Neural progenitor cell (in vitro differentiated cells): ENCODE measurements at regions not wholly inside any gene's neighbourhood (a gene's known extent, or its start where the extent isn't known, plus 50 kb on each side); places are given as distances from the start of the nearest gene placed in this dataset.

Experiments used
- DNase-seq: peaks from one replicate; pipeline ENCODE4 v3.0.0-alpha.2; 2016; ENCODE audit warnings: low spot score
- H2AFZ ChIP-seq: fragments of 200-600 bp; sonication (generic); replicated peaks from 2 replicates; pipeline ENCODE4 v1.6.1; 2016; ENCODE audit warnings: antibody characterized with exemption
- H3F3A ChIP-seq: fragments of 200-600 bp; sonication (generic); 2 replicates; pipeline ENCODE4 v1.6.1; 2016; ENCODE audit warnings: antibody characterized with exemption, low read depth
- H3K27ac ChIP-seq: fragments of 200-600 bp; sonication (generic); 2 replicates; pipeline ENCODE4 v1.5.1; 2016; ENCODE audit warnings: mild to moderate bottlenecking
- H3K27me3 ChIP-seq: fragments of 200-600 bp; sonication (generic); 2 replicates; pipeline ENCODE4 v1.6.1; 2016; ENCODE audit warnings: mild to moderate bottlenecking, moderate library complexity
- H3K36me3 ChIP-seq: fragments of 200-600 bp; sonication (generic); 2 replicates; pipeline ENCODE4 v1.5.1; 2016
- H3K4me1 ChIP-seq: fragments of 200-600 bp; sonication (generic); 2 replicates; pipeline ENCODE4 v1.6.1; 2016; ENCODE audit warnings: mixed run types
- H3K4me2 ChIP-seq: fragments of 200-600 bp; sonication (generic); 2 replicates; pipeline ENCODE4 v1.6.1; 2016
- H3K4me3 ChIP-seq: fragments of 200-600 bp; sonication (generic); 2 replicates; pipeline ENCODE4 v1.5.1; 2016
- H3K79me2 ChIP-seq: fragments of 200-600 bp; sonication (generic); 2 replicates; pipeline ENCODE4 v1.6.1; 2016; ENCODE audit warnings: low read depth
- H3K9ac ChIP-seq: fragments of 200-600 bp; sonication (generic); 2 replicates; pipeline ENCODE4 v1.6.1; 2016
- H3K9me3 ChIP-seq: fragments of 200-600 bp; sonication (generic); 2 replicates; pipeline ENCODE4 v1.5.1; 2016; ENCODE audit warnings: low read depth
- H4K20me1 ChIP-seq: fragments of 200-600 bp; sonication (generic); 2 replicates; pipeline ENCODE4 v1.6.1; 2016; ENCODE audit warnings: low read depth
- H3K27ac Mint-ChIP-seq: 3 replicates; pipeline ENCODE4 v1.8.0; 2021; ENCODE audit warnings: mixed read lengths
- H3K27me3 Mint-ChIP-seq: 2 replicates; pipeline ENCODE4 v1.8.0; 2022; ENCODE audit warnings: low read depth, mild to moderate bottlenecking, inconsistent platforms, moderate library complexity, mixed read lengths; ENCODE audit not compliant: insufficient read depth
- H3K36me3 Mint-ChIP-seq: 3 replicates; pipeline ENCODE4 v1.8.0; 2021; ENCODE audit warnings: mixed read lengths
- H3K4me1 Mint-ChIP-seq: 3 replicates; pipeline ENCODE4 v1.8.0; 2021; ENCODE audit warnings: mixed read lengths
- H3K4me3 Mint-ChIP-seq: 3 replicates; pipeline ENCODE4 v1.8.0; 2021; ENCODE audit warnings: mild to moderate bottlenecking, moderate library complexity, mixed read lengths
- H3K9me3 Mint-ChIP-seq: 3 replicates; pipeline ENCODE4 v1.8.0; 2020; ENCODE audit warnings: mixed read lengths
- EZH2 ChIP-seq: fragments of 200-600 bp; sonication (generic); IDR thresholded peaks from 2 replicates; pipeline ENCODE4 v1.6.1; 2017; ENCODE audit warnings: antibody characterized with exemption, mild to moderate bottlenecking, moderate library complexity
- EZH2phosphoT487 ChIP-seq: fragments of 200-600 bp; sonication (generic); IDR thresholded peaks from 2 replicates; pipeline ENCODE4 v1.6.1; 2017; ENCODE audit warnings: antibody characterized with exemption
- TF ChIP-seq, protein P1 (sequence below): fragments of 200-600 bp; sonication (generic); IDR thresholded peaks from 2 replicates; pipeline ENCODE4 v1.5.1; 2017; ENCODE audit warnings: antibody characterized with exemption, mild to moderate bottlenecking

DNA sequence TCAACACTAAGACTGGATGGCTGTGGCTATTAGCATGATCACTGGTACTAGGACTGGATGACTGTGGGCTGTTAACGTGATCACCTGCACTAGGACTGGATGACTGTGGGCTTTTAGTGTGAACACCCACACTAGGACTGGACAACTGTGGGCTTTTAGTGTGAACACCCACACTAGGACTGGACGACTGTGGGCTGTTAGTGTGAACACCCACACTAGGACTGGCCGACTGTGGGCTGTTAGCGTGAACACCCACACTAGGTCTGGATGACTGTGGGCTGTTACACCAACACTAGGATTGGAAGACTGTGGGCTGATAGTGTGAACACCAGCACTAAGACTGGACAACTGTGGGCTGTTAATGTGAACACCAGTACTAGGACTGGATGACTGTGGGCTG lies 329.2 kb downstream of the OSTF1 start:
- Histone ChIP-seq H3K4me1 (no peaks in the 10 kb centered on the region), H2AFZ (no peak overlapping the region), H3K4me2 (no peak overlapping the region), H3K4me3 (no peak overlapping the region), H4K20me1 (no peaks in the 10 kb centered on the region), H3K9me3 (no peaks in the 10 kb centered on the region), H3K79me2 (no peaks in the 10 kb centered on the region), H3K27ac (no peak overlapping the region), H3F3A (no peaks in the 10 kb centered on the region), H3K9ac (no peak overlapping the region), H3K36me3 (no peaks in the 10 kb centered on the region), H3K27me3 (no peaks in the 10 kb centered on the region)
- no peaks in the 10 kb centered on the region for H3K9me3 Mint-ChIP-seq
- DNase-seq, result no peak
- H3K4me3 Mint-ChIP-seq, result no peak overlapping the region
- TF ChIP-seq, protein P1, sequence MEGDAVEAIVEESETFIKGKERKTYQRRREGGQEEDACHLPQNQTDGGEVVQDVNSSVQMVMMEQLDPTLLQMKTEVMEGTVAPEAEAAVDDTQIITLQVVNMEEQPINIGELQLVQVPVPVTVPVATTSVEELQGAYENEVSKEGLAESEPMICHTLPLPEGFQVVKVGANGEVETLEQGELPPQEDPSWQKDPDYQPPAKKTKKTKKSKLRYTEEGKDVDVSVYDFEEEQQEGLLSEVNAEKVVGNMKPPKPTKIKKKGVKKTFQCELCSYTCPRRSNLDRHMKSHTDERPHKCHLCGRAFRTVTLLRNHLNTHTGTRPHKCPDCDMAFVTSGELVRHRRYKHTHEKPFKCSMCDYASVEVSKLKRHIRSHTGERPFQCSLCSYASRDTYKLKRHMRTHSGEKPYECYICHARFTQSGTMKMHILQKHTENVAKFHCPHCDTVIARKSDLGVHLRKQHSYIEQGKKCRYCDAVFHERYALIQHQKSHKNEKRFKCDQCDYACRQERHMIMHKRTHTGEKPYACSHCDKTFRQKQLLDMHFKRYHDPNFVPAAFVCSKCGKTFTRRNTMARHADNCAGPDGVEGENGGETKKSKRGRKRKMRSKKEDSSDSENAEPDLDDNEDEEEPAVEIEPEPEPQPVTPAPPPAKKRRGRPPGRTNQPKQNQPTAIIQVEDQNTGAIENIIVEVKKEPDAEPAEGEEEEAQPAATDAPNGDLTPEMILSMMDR, result no peak
- no peak for TF ChIP-seq EZH2
- TF ChIP-seq EZH2phosphoT487, result no peak
- no peaks in the 10 kb centered on the region for H3K27me3 Mint-ChIP-seq
- H3K4me1 Mint-ChIP-seq, result no peaks in the 10 kb centered on the region
- no peaks in the 10 kb centered on the region for H3K36me3 Mint-ChIP-seq
- H3K27ac Mint-ChIP-seq, result no peak overlapping the region

DNA sequence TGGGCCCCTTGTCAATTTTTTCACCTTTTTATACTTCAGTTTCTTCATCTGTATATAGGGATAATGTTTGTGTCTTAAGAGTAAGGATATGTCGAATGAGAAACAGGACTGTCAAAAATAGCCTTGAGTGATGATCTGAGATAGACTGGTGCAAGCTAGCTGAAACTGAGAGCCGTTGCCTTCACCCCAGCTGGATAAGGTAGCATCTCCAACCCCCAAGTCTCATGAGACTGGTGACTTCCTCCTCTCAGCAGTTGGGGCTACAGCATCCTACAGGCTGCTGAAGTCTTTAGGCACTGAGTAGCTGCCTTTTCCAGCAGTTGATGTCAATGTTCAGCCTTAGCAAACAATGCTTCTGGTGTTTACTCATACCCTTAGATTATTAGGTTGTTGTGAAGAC lies 330.2 kb downstream of the OSTF1 start:
- Mint-ChIP-seq H3K4me1 (no peaks in the 10 kb centered on the region), H3K4me3 (no peak overlapping the region), H3K27ac (no peak overlapping the region), H3K27me3 (no peaks in the 10 kb centered on the region), H3K9me3 (no peaks in the 10 kb centered on the region), H3K36me3 (no peaks in the 10 kb centered on the region)
- Histone ChIP-seq H3F3A (no peaks in the 10 kb centered on the region), H3K4me1 (no peaks in the 10 kb centered on the region), H3K27me3 (no peaks in the 10 kb centered on the region), H3K9ac (no peak overlapping the region), H2AFZ (no peak overlapping the region), H3K27ac (no peak overlapping the region), H3K36me3 (no peaks in the 10 kb centered on the region), H4K20me1 (no peaks in the 10 kb centered on the region), H3K4me2 (no peak overlapping the region), H3K9me3 (no peaks in the 10 kb centered on the region), H3K4me3 (no peak overlapping the region), H3K79me2 (no peaks in the 10 kb centered on the region)
- no peak for DNase-seq
- no peak for TF ChIP-seq EZH2phosphoT487
- TF ChIP-seq, protein P1, result no peak
- no peak for TF ChIP-seq EZH2

DNA sequence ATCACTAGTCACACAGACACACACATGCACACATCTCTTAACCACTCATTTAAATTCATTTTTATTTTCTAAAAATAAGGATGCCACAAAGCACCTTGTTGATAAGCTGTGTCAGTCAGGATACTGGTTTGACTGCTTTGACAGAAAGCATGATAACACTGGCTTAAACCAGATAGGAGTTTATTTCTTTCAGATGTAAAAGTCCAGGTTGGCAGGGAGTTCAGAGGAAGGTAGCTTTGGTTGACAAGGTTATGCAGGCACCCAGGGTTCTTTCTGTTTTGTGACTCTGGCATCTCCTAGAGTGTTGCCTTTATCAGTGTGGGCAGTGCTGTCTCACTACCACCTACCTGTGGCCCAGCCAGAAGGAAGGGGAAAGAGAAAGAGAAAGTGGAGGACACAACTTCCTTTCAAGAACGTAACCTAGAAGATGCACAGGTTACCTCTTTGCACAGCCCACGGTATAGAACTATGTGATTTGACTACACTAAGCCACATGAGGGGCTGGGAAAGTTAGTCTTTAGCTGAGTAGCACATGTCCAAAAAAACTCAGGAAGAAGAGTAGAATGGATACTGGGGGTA lies 334.7 kb downstream of the OSTF1 start:
- Histone ChIP-seq H3K79me2 (no peaks in the 10 kb centered on the region), H3K9me3 (no peaks in the 10 kb centered on the region), H2AFZ (no peak overlapping the region), H3K9ac (no peak overlapping the region), H3K36me3 (no peaks in the 10 kb centered on the region), H3K27ac (no peak overlapping the region), H3K4me1 (no peaks in the 10 kb centered on the region), H3F3A (no peaks in the 10 kb centered on the region), H3K4me2 (no peak overlapping the region), H4K20me1 (no peaks in the 10 kb centered on the region), H3K27me3 (no peaks in the 10 kb centered on the region), H3K4me3 (no peak overlapping the region)
- Mint-ChIP-seq H3K4me3 (no peak overlapping the region), H3K36me3 (no peaks in the 10 kb centered on the region), H3K9me3 (no peaks in the 10 kb centered on the region), H3K27ac (no peak overlapping the region), H3K27me3 (no peaks in the 10 kb centered on the region), H3K4me1 (no peaks in the 10 kb centered on the region)
- DNase-seq, result no peak
- TF ChIP-seq, protein P1, result no peak
- TF ChIP-seq EZH2 (no peak), EZH2phosphoT487 (no peak)
